ENCODE measurements at regions not wholly inside any gene's neighbourhood (a gene's known extent, or its start where the extent isn't known, plus 50 kb on each side); places are given as distances from the start of the nearest gene placed in this dataset.

DNA sequence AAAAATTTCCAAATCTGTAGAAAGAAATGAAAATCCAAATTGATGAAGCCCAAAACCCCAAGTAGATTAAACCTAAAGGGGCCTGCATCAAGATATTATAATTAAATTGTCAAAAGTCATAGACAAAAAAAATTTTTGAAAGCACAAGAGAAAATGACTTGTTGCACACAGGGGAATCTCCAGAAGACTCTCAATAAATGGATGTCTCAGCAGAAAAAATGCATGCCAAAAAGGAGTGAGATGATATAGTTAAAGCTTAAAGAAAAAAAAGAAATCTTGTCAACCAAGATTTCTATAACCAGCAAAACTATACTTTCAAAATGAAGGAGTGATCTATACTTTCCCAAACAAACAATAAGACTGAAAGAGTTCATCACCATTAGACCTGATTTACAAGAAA lies 393.2 kb upstream of the SPAG17 start:
- H3K4me3 ChIP-seq (ENCODE audit: low read depth, low read length), result no peak overlapping the region
- no peaks in the 10 kb centered on the region for H3K9me3 ChIP-seq (ENCODE audit: control insufficient read depth, low read length)
- no peaks in the 10 kb centered on the region for H3K36me3 ChIP-seq (ENCODE audit: control insufficient read depth, insufficient read depth, low read length)
- no peaks in the 10 kb centered on the region for H3K4me1 ChIP-seq
- H3K27ac ChIP-seq, result no peak overlapping the region
- H3K79me2 ChIP-seq, result no peaks in the 10 kb centered on the region
- no peak overlapping the region for H3K9ac ChIP-seq
- no peak overlapping the region for H3K4me2 ChIP-seq (ENCODE audit: low read length)
- TF ChIP-seq, protein P1, sequence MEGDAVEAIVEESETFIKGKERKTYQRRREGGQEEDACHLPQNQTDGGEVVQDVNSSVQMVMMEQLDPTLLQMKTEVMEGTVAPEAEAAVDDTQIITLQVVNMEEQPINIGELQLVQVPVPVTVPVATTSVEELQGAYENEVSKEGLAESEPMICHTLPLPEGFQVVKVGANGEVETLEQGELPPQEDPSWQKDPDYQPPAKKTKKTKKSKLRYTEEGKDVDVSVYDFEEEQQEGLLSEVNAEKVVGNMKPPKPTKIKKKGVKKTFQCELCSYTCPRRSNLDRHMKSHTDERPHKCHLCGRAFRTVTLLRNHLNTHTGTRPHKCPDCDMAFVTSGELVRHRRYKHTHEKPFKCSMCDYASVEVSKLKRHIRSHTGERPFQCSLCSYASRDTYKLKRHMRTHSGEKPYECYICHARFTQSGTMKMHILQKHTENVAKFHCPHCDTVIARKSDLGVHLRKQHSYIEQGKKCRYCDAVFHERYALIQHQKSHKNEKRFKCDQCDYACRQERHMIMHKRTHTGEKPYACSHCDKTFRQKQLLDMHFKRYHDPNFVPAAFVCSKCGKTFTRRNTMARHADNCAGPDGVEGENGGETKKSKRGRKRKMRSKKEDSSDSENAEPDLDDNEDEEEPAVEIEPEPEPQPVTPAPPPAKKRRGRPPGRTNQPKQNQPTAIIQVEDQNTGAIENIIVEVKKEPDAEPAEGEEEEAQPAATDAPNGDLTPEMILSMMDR (IDR thresholded peaks at IDR 0.05), result no peak
- no peak overlapping the region for H2AFZ ChIP-seq
- H3K27me3 ChIP-seq (ENCODE audit: control insufficient read depth, insufficient read depth, low read length), result no peaks in the 10 kb centered on the region

GRCh38 chr1:118575060-118575459 lies 390.0 kb upstream of the SPAG17 start:
- Histone ChIP-seq H3K4me1 (no peaks in the 10 kb centered on the region), H2AFZ (no peak overlapping the region), H3K9me3 (ENCODE audit: control insufficient read depth, low read length) (no peaks in the 10 kb centered on the region), H3K4me2 (ENCODE audit: low read length) (no peak overlapping the region), H3K27me3 (ENCODE audit: control insufficient read depth, insufficient read depth, low read length) (no peaks in the 10 kb centered on the region), H3K9ac (no peak overlapping the region), H3K27ac (no peak overlapping the region), H3K79me2 (no peaks in the 10 kb centered on the region), H3K36me3 (ENCODE audit: control insufficient read depth, insufficient read depth, low read length) (no peaks in the 10 kb centered on the region), H3K4me3 (ENCODE audit: low read depth, low read length) (no peak overlapping the region)
- TF ChIP-seq, protein P1 (IDR thresholded peaks at IDR 0.05), result no peak

DNA sequence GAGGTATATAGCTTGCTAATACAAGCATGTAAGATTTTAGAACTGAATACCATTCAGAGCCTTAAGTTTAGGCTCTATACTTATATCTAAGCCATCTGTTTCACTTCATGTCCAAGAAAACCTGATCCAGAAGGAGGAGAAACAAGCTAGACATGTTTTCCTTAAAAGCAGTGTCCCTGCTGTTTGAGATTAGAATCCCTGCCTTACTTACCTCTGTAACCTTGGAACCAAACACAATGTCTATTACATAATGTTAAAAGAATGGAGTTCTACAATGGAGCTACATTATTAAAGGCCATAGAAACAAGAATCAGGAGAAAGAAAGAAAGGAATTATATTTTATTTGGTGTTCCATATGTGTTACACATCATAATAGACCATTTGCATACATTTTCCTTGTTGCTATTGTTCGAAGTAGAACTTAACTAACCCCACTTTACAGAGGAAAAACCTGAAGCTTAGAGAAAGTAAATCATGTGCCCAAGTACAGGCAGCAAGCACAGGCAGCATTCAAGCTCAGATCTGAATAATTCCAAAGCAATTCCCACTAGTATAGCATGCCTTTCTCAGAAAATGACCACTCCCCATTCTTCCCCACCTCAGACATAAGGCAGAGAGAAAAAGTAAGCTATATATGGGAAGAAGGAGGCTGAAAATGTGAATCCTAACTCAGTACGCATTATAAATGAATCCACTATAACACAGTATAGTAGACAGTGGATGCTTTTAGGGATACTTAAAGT lies 380.1 kb upstream of the SPAG17 start:
- Histone ChIP-seq H3K36me3 (ENCODE audit: control insufficient read depth, insufficient read depth, low read length) (no peaks in the 10 kb centered on the region), H3K4me3 (ENCODE audit: low read depth, low read length) (no peak overlapping the region), H3K79me2 (no peaks in the 10 kb centered on the region), H3K27me3 (ENCODE audit: control insufficient read depth, insufficient read depth, low read length) (no peaks in the 10 kb centered on the region), H3K9ac (no peak overlapping the region), H3K9me3 (ENCODE audit: control insufficient read depth, low read length) (no peaks in the 10 kb centered on the region), H2AFZ (peak overlapping the region; percentile 58), H3K4me2 (ENCODE audit: low read length) (no peak overlapping the region), H3K27ac (peak overlapping the region; percentile 70), H3K4me1 (peaks cover 11% of the 10 kb centered on the region)
- TF ChIP-seq, protein P1 (IDR thresholded peaks at IDR 0.05), result no peak

GRCh38 chr1:118563981-118564951 lies 379.2 kb upstream of the SPAG17 start:
- H3K27ac ChIP-seq, result peak overlapping the region; percentile 70
- no peaks in the 10 kb centered on the region for H3K36me3 ChIP-seq (ENCODE audit: control insufficient read depth, insufficient read depth, low read length)
- no peaks in the 10 kb centered on the region for H3K27me3 ChIP-seq (ENCODE audit: control insufficient read depth, insufficient read depth, low read length)
- H2AFZ ChIP-seq, result peak overlapping the region; percentile 58
- H3K4me1 ChIP-seq, result peaks cover 11% of the 10 kb centered on the region
- TF ChIP-seq, protein P1 (IDR thresholded peaks at IDR 0.05), result peak; percentile 31
- no peak overlapping the region for H3K4me3 ChIP-seq (ENCODE audit: low read depth, low read length)
- no peak overlapping the region for H3K9ac ChIP-seq
- no peaks in the 10 kb centered on the region for H3K79me2 ChIP-seq
- H3K9me3 ChIP-seq (ENCODE audit: control insufficient read depth, low read length), result no peaks in the 10 kb centered on the region
- H3K4me2 ChIP-seq (ENCODE audit: low read length), result no peak overlapping the region

Measured in parathyroid adenoma (tissue), 2 donors.